ENCODE measurements at regions not wholly inside any gene's neighbourhood (a gene's known extent, or its start where the extent isn't known, plus 50 kb on each side); places are given as distances from the start of the nearest gene placed in this dataset.
A peak's percentile ranks its signal among the peaks of the same experiment; 100 is the strongest.

DNA sequence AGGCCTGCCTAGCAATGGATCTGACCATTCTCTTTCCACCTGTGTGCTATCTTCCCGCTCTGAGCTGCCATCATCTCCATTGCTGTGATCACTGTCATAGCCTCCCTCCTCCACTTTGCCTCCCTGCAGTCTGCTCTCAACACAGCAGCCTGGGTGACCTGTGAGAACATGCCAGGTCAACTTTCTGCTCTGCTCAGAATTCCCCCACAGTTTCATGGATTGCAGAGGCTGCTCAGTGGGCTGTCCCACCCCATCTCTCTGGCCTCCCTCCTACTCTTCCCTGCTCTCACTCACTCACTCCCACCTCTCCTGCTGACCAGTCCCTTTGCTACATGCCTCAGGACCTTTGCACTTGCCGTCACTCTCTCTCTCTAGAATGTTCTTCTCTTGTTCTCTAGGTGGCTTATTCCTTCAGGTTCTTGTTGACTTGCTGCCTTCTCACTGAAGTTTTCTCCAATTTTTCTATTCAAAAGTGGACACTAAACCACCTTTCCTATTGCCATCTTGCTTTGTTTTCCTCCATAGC is 159.9 kb downstream of the CD83 start (continued):
- TF ChIP-seq CEBPZ (IDR thresholded peaks at IDR 0.05; ENCODE audit: low read depth, low read length), result no peak
- TF ChIP-seq DPF2 (IDR thresholded peaks at IDR 0.05), result peak; percentile 16; the same call in 1 of the 2 replicates
- TF ChIP-seq BHLHE40 (IDR thresholded peaks at IDR 0.05; ENCODE audit: borderline replicate concordance in 1 of 2, low read depth in 2 of 2, low read length in 1 of 2), result 0 out of 4 replicates have a peak, but pooled peaks of 1 of the 2 experiments have one; percentile 1
- TF ChIP-seq, protein P1, sequence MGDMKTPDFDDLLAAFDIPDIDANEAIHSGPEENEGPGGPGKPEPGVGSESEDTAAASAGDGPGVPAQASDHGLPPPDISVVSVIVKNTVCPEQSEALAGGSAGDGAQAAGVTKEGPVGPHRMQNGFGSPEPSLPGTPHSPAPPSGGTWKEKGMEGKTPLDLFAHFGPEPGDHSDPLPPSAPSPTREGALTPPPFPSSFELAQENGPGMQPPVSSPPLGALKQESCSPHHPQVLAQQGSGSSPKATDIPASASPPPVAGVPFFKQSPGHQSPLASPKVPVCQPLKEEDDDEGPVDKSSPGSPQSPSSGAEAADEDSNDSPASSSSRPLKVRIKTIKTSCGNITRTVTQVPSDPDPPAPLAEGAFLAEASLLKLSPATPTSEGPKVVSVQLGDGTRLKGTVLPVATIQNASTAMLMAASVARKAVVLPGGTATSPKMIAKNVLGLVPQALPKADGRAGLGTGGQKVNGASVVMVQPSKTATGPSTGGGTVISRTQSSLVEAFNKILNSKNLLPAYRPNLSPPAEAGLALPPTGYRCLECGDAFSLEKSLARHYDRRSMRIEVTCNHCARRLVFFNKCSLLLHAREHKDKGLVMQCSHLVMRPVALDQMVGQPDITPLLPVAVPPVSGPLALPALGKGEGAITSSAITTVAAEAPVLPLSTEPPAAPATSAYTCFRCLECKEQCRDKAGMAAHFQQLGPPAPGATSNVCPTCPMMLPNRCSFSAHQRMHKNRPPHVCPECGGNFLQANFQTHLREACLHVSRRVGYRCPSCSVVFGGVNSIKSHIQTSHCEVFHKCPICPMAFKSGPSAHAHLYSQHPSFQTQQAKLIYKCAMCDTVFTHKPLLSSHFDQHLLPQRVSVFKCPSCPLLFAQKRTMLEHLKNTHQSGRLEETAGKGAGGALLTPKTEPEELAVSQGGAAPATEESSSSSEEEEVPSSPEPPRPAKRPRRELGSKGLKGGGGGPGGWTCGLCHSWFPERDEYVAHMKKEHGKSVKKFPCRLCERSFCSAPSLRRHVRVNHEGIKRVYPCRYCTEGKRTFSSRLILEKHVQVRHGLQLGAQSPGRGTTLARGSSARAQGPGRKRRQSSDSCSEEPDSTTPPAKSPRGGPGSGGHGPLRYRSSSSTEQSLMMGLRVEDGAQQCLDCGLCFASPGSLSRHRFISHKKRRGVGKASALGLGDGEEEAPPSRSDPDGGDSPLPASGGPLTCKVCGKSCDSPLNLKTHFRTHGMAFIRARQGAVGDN (IDR thresholded peaks at IDR 0.05), result 0 out of 2 replicates have a peak, but pooled peaks have one; percentile 9
- TF ChIP-seq PAX8 (IDR thresholded peaks at IDR 0.05), result no peak
- TF ChIP-seq NR2F1 (conservative IDR thresholded peaks at IDR 0.05), result 0 out of 2 replicates have a peak, but pooled peaks have one; percentile 47
- TF ChIP-seq POLR2AphosphoS2 (IDR thresholded peaks at IDR 0.05; ENCODE audit: low read depth, low read length), result no peak
- peak; percentile 82; the same call in 1 of the 2 replicates for TF ChIP-seq HDGF (IDR thresholded peaks at IDR 0.05)
- TF ChIP-seq SREBF2 (IDR thresholded peaks at IDR 0.05; ENCODE audit: low read length), result no peak
- no peak for TF ChIP-seq EP300 (IDR thresholded peaks at IDR 0.05; ENCODE audit: borderline replicate concordance in 1 of 2, control insufficient read depth in 1 of 2, low read depth in 2 of 2, low read length in 2 of 2)
- 0 out of 2 replicates have a peak, but pooled peaks have one; percentile 54 for TF ChIP-seq MLLT1 (IDR thresholded peaks at IDR 0.05)
- no peak for TF ChIP-seq BCL11A (IDR thresholded peaks at IDR 0.05; ENCODE audit: low read depth, low read length)
- no peak for TF ChIP-seq WRNIP1 (IDR thresholded peaks at IDR 0.05; ENCODE audit: borderline replicate concordance, low read depth, low read length)
- TF ChIP-seq NRF1 (conservative IDR thresholded peaks at IDR 0.05; ENCODE audit: low read depth, low read length), result no peak
- TF ChIP-seq, protein P2, sequence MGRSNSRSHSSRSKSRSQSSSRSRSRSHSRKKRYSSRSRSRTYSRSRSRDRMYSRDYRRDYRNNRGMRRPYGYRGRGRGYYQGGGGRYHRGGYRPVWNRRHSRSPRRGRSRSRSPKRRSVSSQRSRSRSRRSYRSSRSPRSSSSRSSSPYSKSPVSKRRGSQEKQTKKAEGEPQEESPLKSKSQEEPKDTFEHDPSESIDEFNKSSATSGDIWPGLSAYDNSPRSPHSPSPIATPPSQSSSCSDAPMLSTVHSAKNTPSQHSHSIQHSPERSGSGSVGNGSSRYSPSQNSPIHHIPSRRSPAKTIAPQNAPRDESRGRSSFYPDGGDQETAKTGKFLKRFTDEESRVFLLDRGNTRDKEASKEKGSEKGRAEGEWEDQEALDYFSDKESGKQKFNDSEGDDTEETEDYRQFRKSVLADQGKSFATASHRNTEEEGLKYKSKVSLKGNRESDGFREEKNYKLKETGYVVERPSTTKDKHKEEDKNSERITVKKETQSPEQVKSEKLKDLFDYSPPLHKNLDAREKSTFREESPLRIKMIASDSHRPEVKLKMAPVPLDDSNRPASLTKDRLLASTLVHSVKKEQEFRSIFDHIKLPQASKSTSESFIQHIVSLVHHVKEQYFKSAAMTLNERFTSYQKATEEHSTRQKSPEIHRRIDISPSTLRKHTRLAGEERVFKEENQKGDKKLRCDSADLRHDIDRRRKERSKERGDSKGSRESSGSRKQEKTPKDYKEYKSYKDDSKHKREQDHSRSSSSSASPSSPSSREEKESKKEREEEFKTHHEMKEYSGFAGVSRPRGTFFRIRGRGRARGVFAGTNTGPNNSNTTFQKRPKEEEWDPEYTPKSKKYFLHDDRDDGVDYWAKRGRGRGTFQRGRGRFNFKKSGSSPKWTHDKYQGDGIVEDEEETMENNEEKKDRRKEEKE (IDR thresholded peaks at IDR 0.05), result no peak

All from GM12878 (cell line).